Esophagus muscularis mucosa (tissue), 4 donors: ENCODE measurements at regions not wholly inside any gene's neighbourhood (a gene's known extent, or its start where the extent isn't known, plus 50 kb on each side); places are given as distances from the start of the nearest gene placed in this dataset.

Experiments
- CTCF ChIP-seq, 3 experiments: fragments of 200-600 bp in 2 of 3; fragments of 450-650 bp in 1 of 3; sonication (generic) in 2 of 3; IDR thresholded peaks; one replicate each; pipeline ENCODE4 v1.5.1; 2017 to 2019; ENCODE audit warnings: antibody characterized with exemption in 3 of 3, mild to moderate bottlenecking in 2 of 3, moderate library complexity in 1 of 3
- EP300 ChIP-seq: sonication (generic); formaldehyde crosslinking; IDR thresholded peaks from one replicate; pipeline ENCODE4 v1.6.1; 2017; ENCODE audit warnings: antibody characterized with exemption
- POLR2A ChIP-seq: fragments of 450-650 bp; IDR thresholded peaks from one replicate; pipeline ENCODE4 v1.6.1; 2017; ENCODE audit warnings: antibody characterized with exemption, moderate library complexity, mild to moderate bottlenecking, low read depth

GRCh38 chr21:14613486-14614224 lies 67.5 kb upstream of the SAMSN1 start:
- no peak for TF ChIP-seq POLR2A
- no peak for TF ChIP-seq CTCF (IDR thresholded peaks at IDR 0.05)
- no peak for TF ChIP-seq EP300
